ENCODE measurements at regions not wholly inside any gene's neighbourhood (a gene's known extent, or its start where the extent isn't known, plus 50 kb on each side); places are given as distances from the start of the nearest gene placed in this dataset.

GRCh38 chr16:13756411-13757140 is 163.4 kb upstream of the ERCC4 start:
- peaks cover 0 to 18% (median 4%) of the 10 kb centered on the region in 7 donors for H3K27me3 ChIP-seq
- WGBS, 2 donors: 74 to 78% methylated on average over 14 of the region's 14 CpGs
- intact Hi-C loops (cut with DNase I): no loop called here
- H3K9me3 ChIP-seq: no peaks in the 10 kb centered on the region
- ATAC-seq (no peak), DNase-seq (no peak)
- no peak overlapping the region for H3K4me3 ChIP-seq
- TF ChIP-seq CTCF (IDR thresholded peaks at IDR 0.05): no peak
- no peaks in the 10 kb centered on the region for H3K4me1 ChIP-seq
- H3K36me3 ChIP-seq: no peaks in the 10 kb centered on the region
- no peak overlapping the region for H3K27ac ChIP-seq

- Histone ChIP-seq H3K4me1 (no peaks in the 10 kb centered on the region), H3K36me3 (no peaks in the 10 kb centered on the region), H3K27ac (no peak overlapping the region), H3K9me3 (no peaks in the 10 kb centered on the region), H3K4me3 (no peak overlapping the region), H3K27me3 (peaks cover 0 to 14% (median 0%) of the 10 kb centered on the region in 7 donors)
- TF ChIP-seq CTCF (IDR thresholded peaks at IDR 0.05): no peak
- ATAC-seq: no peak
- no peak for DNase-seq
- intact Hi-C loops (cut with DNase I): no loop called here
- 88 to 93% methylated on average over 2 of the region's 2 CpGs for WGBS, 2 donors
Measured at GRCh38 chr16:13766334-13766733, 153.6 kb upstream of the ERCC4 start.

DNA sequence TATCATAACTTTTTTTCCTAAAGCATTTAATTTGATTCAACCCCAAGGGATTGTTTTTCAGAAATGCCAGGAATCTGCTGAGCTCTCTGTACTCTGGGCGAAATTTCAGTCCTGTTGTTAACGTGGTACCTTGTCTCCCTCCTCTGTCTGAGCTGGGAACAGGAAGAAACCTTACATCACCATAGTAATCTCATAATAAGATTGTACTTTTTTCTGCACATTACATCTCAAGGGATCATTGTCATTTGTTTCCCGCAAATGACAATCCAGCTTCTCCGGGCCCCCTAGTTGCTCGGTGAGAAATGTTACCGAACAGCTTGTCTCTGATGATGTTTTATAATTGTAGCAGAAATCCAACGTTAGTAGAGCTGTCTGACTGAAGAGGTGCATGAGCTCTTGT is 152.7 kb upstream of the ERCC4 start:
- Histone ChIP-seq H3K9me3 (no peaks in the 10 kb centered on the region), H3K4me1 (no peaks in the 10 kb centered on the region), H3K27me3 (peaks cover 0 to 9% (median 0%) of the 10 kb centered on the region in 7 donors), H3K36me3 (no peaks in the 10 kb centered on the region), H3K4me3 (no peak overlapping the region), H3K27ac (no peak overlapping the region)
- intact Hi-C loops (cut with DNase I): no loop called here
- peak in 5 of 9 donors; percentile 7 to 50 (median 19) for TF ChIP-seq CTCF (IDR thresholded peaks at IDR 0.05)
- ATAC-seq (no peak), DNase-seq (no peak)
- 58 to 61% methylated on average over 7 of the region's 7 CpGs for WGBS, 2 donors

- H3K9me3 ChIP-seq: no peaks in the 10 kb centered on the region
- no peak for TF ChIP-seq CTCF (IDR thresholded peaks at IDR 0.05)
- no peaks in the 10 kb centered on the region for H3K36me3 ChIP-seq
- H3K27me3 ChIP-seq: peaks cover 0 to 6% (median 0%) of the 10 kb centered on the region in 7 donors
- ATAC-seq: no peak
- H3K4me1 ChIP-seq: no peaks in the 10 kb centered on the region
- H3K27ac ChIP-seq: no peak overlapping the region
- WGBS, 2 donors: 62 to 66% methylated on average over 4 of the region's 4 CpGs
- no peak for DNase-seq
- intact Hi-C loops (cut with DNase I): no loop called here
- H3K4me3 ChIP-seq: no peak overlapping the region
Measured at GRCh38 chr16:13768471-13768870, 151.5 kb upstream of the ERCC4 start.

Measured in heart right ventricle (tissue), 16 donors.